HCT116 (cell line): ENCODE measurements at regions not wholly inside any gene's neighbourhood (a gene's known extent, or its start where the extent isn't known, plus 50 kb on each side); places are given as distances from the start of the nearest gene placed in this dataset.

Experiments used
- ATAC-seq: fragments of 200-7000 bp; cut with Tn5 transposase; 2 replicates; pipeline ENCODE4 v1.9.1; 2020; ENCODE audit warnings: mild to moderate bottlenecking, moderate library complexity
- BruUV-seq: library from RNA; stranded (reverse); fragments of 400-500 nt; replicated peaks from 2 replicates; lab custom pipeline; 2021; lab: Mats Ljungman, UMichigan
- CTCF ChIA-PET: fragments of 300-600 bp; sonication (Branson Sonifier 250); formaldehyde crosslinking; loops from one replicate; lab custom pipeline; 2021; ENCODE audit warnings: antibody characterized with exemption; lab: Charles Lee
- POLR2A ChIA-PET: fragments of 300-600, 350-600 bp; sonication (Branson Sonifier 250); formaldehyde crosslinking; loops from one replicate; lab custom pipeline; 2021; ENCODE audit warnings: antibody characterized with exemption; lab: Charles Lee
- RAD21 ChIA-PET, 2 experiments: fragments of 300-600 bp; sonication (Branson Sonifier 250); formaldehyde crosslinking; loops; one replicate each; lab custom pipeline; 2023; ENCODE audit warnings: low total read pairs in 2 of 2; ENCODE audit not compliant: uncharacterized antibody in 2 of 2, unreplicated experiment in 2 of 2, low non-redundant PET in 1 of 2; lab: Charles Lee
- DNase-seq: peaks from one replicate; pipeline ENCODE4 v3.0.0-alpha.2; 2010; ENCODE audit warnings: low read depth, low spot score
- H2AFZ ChIP-seq: fragments of 200-600 bp; shearing (Covaris generic), sonication (generic); 2 replicates; pipeline ENCODE4 v1.6.1; 2017; ENCODE audit warnings: low read depth, mixed run types, mixed read lengths, antibody characterized with exemption, low read length; ENCODE audit not compliant: poor library complexity, severe bottlenecking
- H3K27ac ChIP-seq: 2 replicates; pipeline ENCODE4 v1.5.1; 2012; ENCODE audit warnings: low read depth, low read length
- H3K27me3 ChIP-seq: fragments of 200-600 bp; sonication (generic); 2 replicates; pipeline ENCODE4 v1.6.1; 2016; ENCODE audit warnings: mixed run types, low read length, mixed read lengths; ENCODE audit not compliant: insufficient read depth
- H3K36me3 ChIP-seq, 2 experiments: fragments of 200-500 bp in 1 of 2; fragments of 200-600 bp in 1 of 2; sonication (Bioruptor generic) in 1 of 2; sonication (generic) in 1 of 2; 2 replicates each; pipeline versions ENCODE4 v1.5.1 to v1.6.1; 2014 to 2016; ENCODE audit warnings: low read length in 2 of 2, inconsistent platforms in 1 of 2, mixed read lengths in 1 of 2, mixed run types in 1 of 2; ENCODE audit not compliant: insufficient read depth in 2 of 2, control insufficient read depth in 1 of 2
- H3K4me1 ChIP-seq, 2 experiments: fragments of 200-600 bp in 1 of 2; sonication (generic) in 1 of 2; 2 replicates each; pipeline versions ENCODE4 v1.5.1 to v1.6.1; 2012 to 2017; ENCODE audit warnings: low read length in 2 of 2, inconsistent platforms in 1 of 2, mild to moderate bottlenecking in 1 of 2, mixed read lengths in 1 of 2, mixed run types in 1 of 2, moderate library complexity in 1 of 2; ENCODE audit not compliant: insufficient read depth in 2 of 2, control insufficient read depth in 1 of 2
- H3K4me2 ChIP-seq: fragments of 200-600 bp; sonication (generic); 2 replicates; pipeline ENCODE4 v1.6.1; 2017; ENCODE audit warnings: mixed run types, low read length, mixed read lengths
- H3K4me3 ChIP-seq, 2 experiments: fragments of 200-600 bp in 1 of 2; sonication (generic) in 1 of 2; replicated peaks in 1 of 2; 2 replicates each; pipeline ENCODE4 v1.5.1; 2011 to 2016; ENCODE audit warnings: low read length in 2 of 2, control low read depth in 1 of 2, low read depth in 1 of 2, mild to moderate bottlenecking in 1 of 2, mixed read lengths in 1 of 2, mixed run types in 1 of 2
- H3K79me2 ChIP-seq: fragments of 200-600 bp; sonication (generic); 2 replicates; pipeline ENCODE4 v1.6.1; 2017; ENCODE audit warnings: mild to moderate bottlenecking, mixed run types, low read length, moderate library complexity, mixed read lengths; ENCODE audit not compliant: insufficient read depth
- H3K9ac ChIP-seq: fragments of 200-600 bp; sonication (generic); 2 replicates; pipeline ENCODE4 v1.6.1; 2016; ENCODE audit warnings: low read length, mixed read lengths
- H3K9me2 ChIP-seq: fragments of 200-600 bp; sonication (generic), shearing (Covaris generic); 2 replicates; pipeline ENCODE4 v1.6.1; 2017; ENCODE audit warnings: mixed run types, mild to moderate bottlenecking, moderate library complexity; ENCODE audit not compliant: insufficient read depth
- H3K9me3 ChIP-seq, 2 experiments: fragments of 200-500 bp in 1 of 2; fragments of 200-600 bp in 1 of 2; sonication (Bioruptor generic) in 1 of 2; sonication (generic) in 1 of 2; 2 replicates each; pipeline ENCODE4 v1.6.1; 2014 to 2017; ENCODE audit warnings: low read length in 2 of 2, mixed read lengths in 2 of 2, inconsistent platforms in 1 of 2, low read depth in 1 of 2, mild to moderate bottlenecking in 1 of 2, mixed run types in 1 of 2, moderate library complexity in 1 of 2; ENCODE audit not compliant: control insufficient read depth in 1 of 2, insufficient read depth in 1 of 2
- H4K20me1 ChIP-seq: fragments of 200-600 bp; sonication (generic), shearing (Covaris generic); 2 replicates; pipeline ENCODE4 v1.6.1; 2017; ENCODE audit warnings: mixed run types, mild to moderate bottlenecking, moderate library complexity; ENCODE audit not compliant: insufficient read depth
- CBX3 ChIP-seq: IDR thresholded peaks from 2 replicates; pipeline ENCODE4 v1.6.1; 2012; ENCODE audit warnings: low read depth
- CEBPB ChIP-seq: IDR thresholded peaks from 2 replicates; pipeline ENCODE4 v1.6.1; 2012; ENCODE audit warnings: low read depth
- ELF1 ChIP-seq: IDR thresholded peaks from 2 replicates; pipeline ENCODE4 v1.6.1; 2012; ENCODE audit warnings: low read depth, borderline replicate concordance
- EZH2 ChIP-seq: fragments of 200-600 bp; sonication (generic); IDR thresholded peaks from 2 replicates; pipeline ENCODE4 v1.6.1; 2017; ENCODE audit warnings: antibody characterized with exemption, mixed run types
- JUND ChIP-seq: IDR thresholded peaks from 2 replicates; pipeline ENCODE4 v1.6.1; 2012
- POLR2A ChIP-seq: IDR thresholded peaks from 2 replicates; pipeline ENCODE4 v1.7.0; 2011; ENCODE audit warnings: borderline replicate concordance; ENCODE audit not compliant: insufficient read depth, insufficient read length; ENCODE audit errors: extremely low read depth
- POLR2AphosphoS5 ChIP-seq: IDR thresholded peaks from 2 replicates; pipeline ENCODE4 v1.6.1; 2011; ENCODE audit warnings: mild to moderate bottlenecking, low read depth, low read length, moderate library complexity
- RAD21 ChIP-seq: IDR thresholded peaks from 2 replicates; pipeline ENCODE4 v1.6.1; 2012; ENCODE audit warnings: low read depth, mild to moderate bottlenecking
- SIN3A ChIP-seq: IDR thresholded peaks from 2 replicates; pipeline ENCODE4 v1.6.1; 2012; ENCODE audit warnings: low read depth
- SP1 ChIP-seq: IDR thresholded peaks from 2 replicates; pipeline ENCODE4 v1.6.1; 2012; ENCODE audit warnings: low read depth
- SRF ChIP-seq: IDR thresholded peaks from 2 replicates; pipeline ENCODE4 v1.6.1; 2012; ENCODE audit warnings: low read depth
- YY1 ChIP-seq: IDR thresholded peaks from 2 replicates; pipeline ENCODE4 v1.6.1; 2011; ENCODE audit warnings: low read length, low read depth, moderate library complexity, mild to moderate bottlenecking; ENCODE audit not compliant: insufficient replicate concordance; ENCODE audit errors: extremely low read depth
- ZNF274 ChIP-seq: fragments of 200-500 bp; sonication (Bioruptor generic); IDR thresholded peaks from 2 replicates; pipeline ENCODE4 v1.6.1; 2014; ENCODE audit warnings: mild to moderate bottlenecking, low read depth, low read length, inconsistent platforms
- intact Hi-C: fragments of 100-400 bp; cut with micrococcal nuclease; formaldehyde crosslinking; loops from 2 replicates; pipeline ENCODE4 v1.10.0; 2022
- TF ChIP-seq, protein P1 (sequence below), 3 experiments: fragments of 200-600 bp in 1 of 3; sonication (generic) in 1 of 3; IDR thresholded peaks in 2 of 3; conservative IDR thresholded peaks in 1 of 3; 2 replicates each; pipeline ENCODE4 v1.5.1; 2012 to 2017; ENCODE audit warnings: low read depth in 2 of 3, low read length in 2 of 3, antibody characterized with exemption in 1 of 3, borderline replicate concordance in 1 of 3, control low read depth in 1 of 3, mild to moderate bottlenecking in 1 of 3, mixed read lengths in 1 of 3, mixed run types in 1 of 3, moderate library complexity in 1 of 3; ENCODE audit not compliant: insufficient read depth in 1 of 3
- TF ChIP-seq, protein P2 (sequence below): IDR thresholded peaks from 2 replicates; pipeline ENCODE4 v1.6.1; 2012

DNA sequence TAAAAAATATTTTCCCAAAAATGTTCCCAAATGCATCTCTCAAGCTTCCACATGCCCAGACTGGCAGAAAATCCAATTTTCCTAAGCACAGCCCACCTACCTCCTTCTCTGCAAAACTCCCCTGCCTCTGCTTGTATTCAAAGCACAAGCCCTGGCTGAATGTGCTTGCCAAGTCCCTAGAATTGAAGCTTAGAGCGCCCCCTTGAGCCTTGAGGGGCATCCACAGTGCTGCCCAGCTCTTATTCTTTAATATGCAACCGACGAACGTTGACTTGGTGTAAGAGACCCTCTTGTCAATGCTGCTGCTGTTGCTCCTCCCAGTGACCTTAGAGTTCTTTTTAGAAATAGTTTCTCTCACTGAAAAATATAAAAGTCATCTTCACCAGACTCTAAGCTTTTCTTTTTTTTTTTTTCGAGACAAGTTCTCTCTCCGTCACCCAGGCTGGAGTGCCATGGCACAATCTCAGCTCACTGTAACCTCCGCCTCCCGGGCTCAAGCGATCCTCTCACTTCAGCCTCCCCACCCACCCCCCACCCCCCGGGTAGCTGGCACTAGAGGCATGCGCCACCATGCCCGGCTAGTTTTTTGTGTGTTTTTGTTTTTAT is 63.5 kb upstream of the CAPRIN1 start:
- TF ChIP-seq ZNF274 (no peak), CBX3 (no peak), ELF1 (no peak), YY1 (peak; percentile 46), CEBPB (no peak), SIN3A (no peak), POLR2A (no peak), JUND (no peak), RAD21 (peak; percentile 86), POLR2AphosphoS5 (no peak), EZH2 (no peak), SP1 (no peak), SRF (no peak)
- TF ChIP-seq, protein P1, sequence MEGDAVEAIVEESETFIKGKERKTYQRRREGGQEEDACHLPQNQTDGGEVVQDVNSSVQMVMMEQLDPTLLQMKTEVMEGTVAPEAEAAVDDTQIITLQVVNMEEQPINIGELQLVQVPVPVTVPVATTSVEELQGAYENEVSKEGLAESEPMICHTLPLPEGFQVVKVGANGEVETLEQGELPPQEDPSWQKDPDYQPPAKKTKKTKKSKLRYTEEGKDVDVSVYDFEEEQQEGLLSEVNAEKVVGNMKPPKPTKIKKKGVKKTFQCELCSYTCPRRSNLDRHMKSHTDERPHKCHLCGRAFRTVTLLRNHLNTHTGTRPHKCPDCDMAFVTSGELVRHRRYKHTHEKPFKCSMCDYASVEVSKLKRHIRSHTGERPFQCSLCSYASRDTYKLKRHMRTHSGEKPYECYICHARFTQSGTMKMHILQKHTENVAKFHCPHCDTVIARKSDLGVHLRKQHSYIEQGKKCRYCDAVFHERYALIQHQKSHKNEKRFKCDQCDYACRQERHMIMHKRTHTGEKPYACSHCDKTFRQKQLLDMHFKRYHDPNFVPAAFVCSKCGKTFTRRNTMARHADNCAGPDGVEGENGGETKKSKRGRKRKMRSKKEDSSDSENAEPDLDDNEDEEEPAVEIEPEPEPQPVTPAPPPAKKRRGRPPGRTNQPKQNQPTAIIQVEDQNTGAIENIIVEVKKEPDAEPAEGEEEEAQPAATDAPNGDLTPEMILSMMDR (IDR thresholded peaks at IDR 0.05 in 2 of 3, conservative IDR thresholded peaks at IDR 0.05 in 1 of 3; ENCODE audit: borderline replicate concordance in 1 of 3, insufficient read depth in 1 of 3, low read depth in 2 of 3, low read length in 2 of 3), result peak; percentile 77 to 93 (median 89)
- TF ChIP-seq, protein P2, sequence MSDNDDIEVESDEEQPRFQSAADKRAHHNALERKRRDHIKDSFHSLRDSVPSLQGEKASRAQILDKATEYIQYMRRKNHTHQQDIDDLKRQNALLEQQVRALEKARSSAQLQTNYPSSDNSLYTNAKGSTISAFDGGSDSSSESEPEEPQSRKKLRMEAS, result no peak
- ChIA-PET CTCF (interaction anchor here (0.7 to 2.7 kb wide), 28 partner anchors 9 to 480 kb away, joined by 3 to 27 read pairs (median 5); partner anchors contain the start of gene ABTB2), RAD21 (interaction anchor here in 1 of 2 experiments (0.7 kb wide), 1 partner anchor 418 kb away, joined by 3 read pairs; no protein-coding TSS in a partner anchor), POLR2A (interaction anchor here (0.7 kb wide), 3 partner anchors 9 to 117 kb away, joined by 3 to 6 read pairs (median 3); partner anchors contain the start of gene NAT10)
- H3K27ac ChIP-seq, result no peak overlapping the region
- no peaks in the 10 kb centered on the region for H3K9me2 ChIP-seq
- no peaks in the 10 kb centered on the region for H3K36me3 ChIP-seq
- no peaks in the 10 kb centered on the region for H4K20me1 ChIP-seq
- no peaks in the 10 kb centered on the region for H3K27me3 ChIP-seq
- H3K9ac ChIP-seq, result no peak overlapping the region
- peak; percentile 98 for ATAC-seq
- no TSS peak for BruUV-seq
- peak; percentile 79 for DNase-seq
- no peaks in the 10 kb centered on the region; a peak in 1 of 4 replicates for H3K4me1 ChIP-seq
- H2AFZ ChIP-seq, result peak overlapping the region; percentile 71
- H3K79me2 ChIP-seq, result no peaks in the 10 kb centered on the region
- H3K9me3 ChIP-seq, result no peaks in the 10 kb centered on the region
- peak overlapping the region; percentile 27; the same call in 1 of the 2 replicates for H3K4me2 ChIP-seq
- intact Hi-C loops, result loop anchor here (5.0 kb wide), 2 partner anchors 131 to 151 kb away; no protein-coding TSS in a partner anchor
- no peak overlapping the region for H3K4me3 ChIP-seq
